GM21390 (cell line): ENCODE measurements at regions not wholly inside any gene's neighbourhood (a gene's known extent, or its start where the extent isn't known, plus 50 kb on each side); places are given as distances from the start of the nearest gene placed in this dataset.
"Not testable (repeated sequence)": the region's sequence is repeated elsewhere in the genome, so short reads cannot be mapped to it uniquely, and the experiment has no call there.

Experiments
- ATAC-seq: cut with Tn5 transposase; IDR thresholded peaks from one replicate; pipeline ENCODE4 v1.9.1; 2021; ENCODE audit not compliant: unreplicated experiment

DNA sequence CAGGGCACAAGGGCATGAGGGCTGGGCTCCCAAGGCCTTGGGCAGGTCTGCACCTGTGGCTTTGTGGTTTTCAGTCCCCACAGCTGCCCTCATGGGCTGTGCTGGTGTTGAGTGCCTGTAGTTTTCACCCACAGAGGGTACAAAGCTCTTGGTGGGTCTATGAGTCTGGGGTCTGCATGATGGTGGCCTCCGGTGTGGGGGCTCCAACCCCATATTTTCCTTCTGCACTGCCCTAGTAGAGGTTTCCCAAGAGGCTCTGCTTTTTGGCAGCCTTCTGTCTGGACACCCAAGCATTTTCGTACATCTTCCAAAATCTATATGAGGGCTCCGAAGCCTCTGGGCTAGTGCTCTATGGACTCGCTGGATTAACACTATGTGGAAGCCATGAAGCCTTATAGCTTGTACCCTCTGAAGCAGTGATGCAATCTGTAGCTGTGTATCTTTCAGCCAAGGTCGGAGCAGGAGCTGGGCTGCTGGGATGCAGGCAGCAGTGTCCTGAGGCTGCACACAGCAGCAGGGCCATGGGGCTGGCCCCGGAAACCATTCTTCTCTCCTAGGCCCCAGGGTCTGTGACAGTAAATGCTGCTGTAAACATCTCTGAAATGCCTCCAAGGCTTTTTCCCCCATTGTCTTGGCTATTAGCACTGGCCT lies 240.3 kb downstream of the CWH43 start:
- not testable (repeated sequence) for ATAC-seq

DNA sequence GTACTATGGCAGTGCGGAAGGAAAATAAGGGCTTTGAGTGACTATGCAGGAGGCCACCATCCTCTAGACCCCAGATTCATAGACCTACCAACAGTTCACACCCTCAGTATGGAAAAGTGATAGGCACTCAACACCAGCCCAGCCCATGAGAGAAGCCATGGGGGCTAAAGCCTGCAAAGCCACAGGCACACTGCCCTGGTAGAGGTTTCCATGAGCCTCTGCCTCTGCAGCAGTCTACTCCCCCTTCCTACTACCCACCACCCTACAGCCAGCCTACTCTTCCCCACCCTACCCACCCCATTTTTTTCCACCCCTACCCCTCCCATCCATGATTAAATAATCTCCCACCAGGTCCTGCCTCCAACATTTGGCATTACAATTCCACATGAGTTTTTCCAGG lies 241.9 kb downstream of the CWH43 start:
- ATAC-seq: not testable (repeated sequence)

DNA sequence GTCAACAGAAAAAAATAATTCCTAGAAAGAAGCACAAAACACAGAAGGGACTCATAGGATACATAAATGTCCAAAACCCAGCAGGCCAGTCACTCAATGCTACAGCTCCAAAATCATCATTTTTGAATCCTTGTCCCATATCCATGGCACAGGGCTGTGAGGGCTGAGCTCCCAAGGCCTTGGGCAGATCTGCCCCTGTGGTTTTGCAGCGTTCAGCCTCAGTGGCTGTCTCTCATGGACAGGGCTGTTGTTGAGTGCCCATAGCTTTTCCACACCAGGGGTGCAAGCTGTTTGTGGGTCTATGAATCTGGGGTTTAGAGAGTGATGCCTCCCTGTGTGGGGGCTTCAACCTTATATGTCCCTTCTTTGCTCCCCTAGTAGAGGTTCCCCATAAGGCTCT lies 243.2 kb downstream of the CWH43 start:
- ATAC-seq: not testable (repeated sequence)

DNA sequence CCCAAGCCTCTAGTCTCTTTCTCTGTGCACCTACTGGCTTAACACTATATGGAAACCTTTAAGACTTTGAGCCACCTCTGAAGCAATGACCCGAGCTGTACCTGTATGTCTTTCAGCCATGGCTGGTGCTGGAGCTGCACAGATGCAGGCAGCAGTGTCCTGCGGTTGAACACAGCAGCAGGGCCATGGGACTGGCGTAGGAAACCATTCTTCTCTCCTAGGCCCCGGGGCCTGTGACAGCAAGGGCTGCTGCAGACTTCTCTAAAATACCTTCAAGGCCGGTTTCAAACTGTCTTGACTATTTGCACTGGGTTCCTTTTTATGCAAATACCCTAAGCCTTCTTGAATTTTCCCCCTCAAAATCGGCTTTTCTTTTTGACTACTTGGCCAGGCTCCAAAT lies 243.6 kb downstream of the CWH43 start:
- ATAC-seq: not testable (repeated sequence)

DNA sequence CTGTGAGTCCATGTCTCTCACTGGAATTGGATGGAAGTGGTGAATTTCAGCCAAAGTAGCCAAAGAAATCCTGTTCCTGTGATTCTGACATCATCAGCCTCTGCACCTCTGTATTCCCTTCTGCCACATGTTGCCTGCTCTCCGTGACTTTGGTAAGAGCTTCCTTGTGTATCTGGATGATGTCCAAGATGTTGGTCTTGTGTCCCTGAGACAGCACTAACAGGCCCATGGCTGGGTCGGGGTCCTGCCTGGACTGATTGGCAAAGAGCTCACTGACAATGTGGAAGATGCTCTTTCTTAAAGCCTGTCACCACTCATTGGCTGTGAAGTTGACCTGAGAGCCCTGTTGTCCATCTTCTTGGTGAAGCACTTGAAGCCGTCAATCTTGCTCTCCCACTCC lies 247.3 kb downstream of the CWH43 start:
- not testable (repeated sequence) for ATAC-seq

DNA sequence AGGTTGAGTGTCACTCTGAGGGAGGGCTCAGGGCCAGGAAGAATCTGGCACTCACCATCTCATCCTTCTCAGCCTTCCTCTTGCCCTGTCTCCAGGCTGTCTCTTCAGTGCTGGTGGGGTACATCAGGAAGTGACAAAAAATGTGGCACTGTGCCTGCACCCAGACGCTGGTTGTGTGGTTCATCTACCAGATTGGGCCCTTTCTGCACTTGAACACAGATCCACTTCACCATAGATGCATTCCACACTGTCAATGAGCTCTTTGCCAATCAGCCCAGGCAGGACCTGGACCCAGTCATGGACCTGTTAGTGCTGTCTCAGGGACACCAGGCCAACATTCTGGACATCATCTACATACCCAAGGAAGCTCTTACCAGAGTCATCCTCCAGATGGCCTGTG lies 247.7 kb downstream of the CWH43 start:
- ATAC-seq: not testable (repeated sequence)

DNA sequence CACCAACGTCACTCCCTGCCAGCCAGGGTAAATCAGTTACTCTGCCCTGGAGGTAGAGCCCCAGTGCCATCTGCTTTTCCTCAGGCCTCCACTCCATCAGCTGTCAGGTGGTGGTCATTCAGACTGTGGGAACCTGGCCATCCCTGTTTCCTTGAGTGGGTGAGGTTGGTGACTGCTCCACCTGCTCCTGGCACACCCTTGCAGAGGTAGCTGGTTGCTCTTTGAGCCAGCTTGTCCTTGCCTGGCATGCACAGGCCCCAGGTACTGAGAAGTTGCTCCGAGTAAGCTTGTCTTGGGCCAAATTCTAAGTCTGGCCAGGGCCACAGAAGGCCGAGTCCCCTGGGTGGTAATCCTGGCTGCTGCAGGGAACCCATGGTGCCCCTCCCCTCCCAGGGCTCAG lies 248.3 kb downstream of the CWH43 start:
- ATAC-seq: not testable (repeated sequence)

DNA sequence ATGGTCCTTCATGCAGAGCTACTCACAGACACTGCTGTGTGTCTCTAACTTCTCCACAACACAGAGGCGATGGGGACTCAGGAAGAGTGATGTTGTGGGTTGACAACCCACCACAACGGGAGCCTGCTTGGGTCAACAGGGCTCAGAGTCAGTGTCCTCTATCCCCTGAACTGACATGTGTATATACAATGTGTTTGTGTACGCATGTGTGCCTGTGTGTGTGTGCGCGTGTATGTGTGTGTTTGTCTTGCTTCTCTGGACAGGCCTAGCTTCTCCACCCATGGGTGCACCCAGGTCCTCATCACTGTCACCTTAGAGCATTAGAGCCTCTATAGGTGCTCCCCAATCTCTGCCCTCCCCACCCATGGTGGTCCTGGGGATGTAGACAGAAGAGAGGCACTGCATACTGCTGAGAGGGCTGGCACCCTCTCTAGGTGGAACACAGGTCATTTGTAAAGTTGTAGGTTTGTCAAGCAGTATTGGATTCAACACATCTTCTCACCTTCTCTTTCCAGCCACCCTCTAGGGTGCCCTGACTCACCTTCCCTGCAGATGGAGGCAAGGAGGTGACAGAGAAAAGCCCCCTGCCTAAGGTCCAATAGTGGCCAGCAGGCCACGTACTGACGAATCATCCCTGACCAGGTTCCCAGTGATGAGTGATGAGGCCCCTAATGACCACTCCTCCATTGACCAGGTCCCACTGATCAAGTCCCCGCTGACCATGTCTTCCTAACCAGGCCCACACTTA lies 249.5 kb downstream of the CWH43 start:
- not testable (repeated sequence) for ATAC-seq

DNA sequence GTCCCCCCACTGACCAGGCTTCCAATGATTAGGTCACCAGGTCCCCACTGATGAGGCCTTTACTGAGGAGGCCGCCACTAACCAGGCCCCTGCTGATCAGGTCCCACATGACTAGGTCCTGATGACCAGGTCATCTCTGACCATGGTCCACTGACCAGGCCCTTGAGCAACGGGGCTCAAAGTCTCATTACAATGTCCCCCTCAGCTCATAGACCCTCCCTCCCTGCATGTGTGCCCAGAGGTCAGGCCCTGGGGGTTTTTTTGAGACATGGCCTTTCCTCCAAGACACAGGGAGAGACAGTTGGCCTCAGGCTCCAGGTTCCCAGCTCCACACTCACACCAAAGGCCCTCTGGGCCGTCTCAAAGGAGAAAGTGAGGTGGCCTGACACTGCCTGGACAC lies 250.4 kb downstream of the CWH43 start:
- not testable (repeated sequence) for ATAC-seq

DNA sequence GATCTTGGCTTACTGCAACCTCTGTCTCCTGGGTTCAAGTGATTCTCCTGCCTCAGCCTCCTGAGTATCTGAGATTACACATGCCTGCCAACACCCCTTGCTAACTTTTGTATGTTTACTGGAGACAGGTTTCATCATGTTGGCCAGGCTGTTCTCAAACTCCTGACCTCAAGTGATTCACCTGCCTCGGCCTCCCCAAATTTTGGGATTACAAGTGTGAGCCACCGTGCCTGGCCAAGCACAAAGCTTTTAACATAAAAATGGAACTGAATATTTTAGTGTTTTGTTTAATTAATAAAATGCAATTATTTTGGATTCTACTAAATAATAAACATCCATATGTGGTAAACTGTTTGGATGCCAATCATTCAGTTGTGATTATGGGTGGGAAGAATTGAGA lies 255.2 kb downstream of the CWH43 start:
- ATAC-seq: not testable (repeated sequence)

DNA sequence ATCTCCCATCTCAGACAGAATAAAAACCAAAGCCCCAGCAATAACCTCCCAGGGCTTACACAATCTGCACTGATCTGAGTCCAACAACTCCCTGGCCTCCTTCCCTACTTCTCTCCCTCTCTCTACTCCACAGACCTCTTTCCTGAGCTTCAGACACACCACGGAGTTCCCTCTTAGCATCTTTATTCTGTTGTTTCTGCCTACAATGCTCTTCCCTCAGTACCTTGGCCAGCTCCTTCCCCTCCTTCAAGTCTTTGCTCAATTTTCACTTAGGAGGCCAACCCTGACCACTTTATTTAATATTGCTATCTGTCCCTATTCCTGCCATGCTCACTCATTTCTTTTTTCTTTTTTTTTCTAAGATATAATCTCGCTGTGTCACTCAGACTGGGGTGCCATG lies 276.7 kb downstream of the CWH43 start:
- not testable (repeated sequence) for ATAC-seq

DNA sequence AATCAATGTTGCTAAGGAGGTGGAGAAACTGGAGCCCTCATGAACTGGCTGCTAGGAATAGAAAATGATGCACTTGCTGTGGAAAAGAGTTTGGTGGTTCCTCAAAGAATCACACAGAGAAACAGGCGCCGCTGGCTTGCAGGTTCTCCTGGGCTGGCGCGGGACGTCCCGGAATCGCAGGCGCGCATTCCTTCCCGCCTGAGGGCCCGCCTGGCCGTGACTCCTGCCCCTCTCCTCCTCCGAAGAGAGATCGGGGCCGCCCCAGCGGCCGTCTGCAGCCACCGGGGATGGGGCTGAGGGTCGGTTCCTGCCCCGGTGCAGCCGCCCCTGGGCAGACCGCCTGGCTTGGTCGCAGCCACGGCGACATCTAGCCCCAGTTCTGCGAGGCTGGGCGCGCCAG lies 284.4 kb downstream of the CWH43 start:
- ATAC-seq: not testable (repeated sequence)

DNA sequence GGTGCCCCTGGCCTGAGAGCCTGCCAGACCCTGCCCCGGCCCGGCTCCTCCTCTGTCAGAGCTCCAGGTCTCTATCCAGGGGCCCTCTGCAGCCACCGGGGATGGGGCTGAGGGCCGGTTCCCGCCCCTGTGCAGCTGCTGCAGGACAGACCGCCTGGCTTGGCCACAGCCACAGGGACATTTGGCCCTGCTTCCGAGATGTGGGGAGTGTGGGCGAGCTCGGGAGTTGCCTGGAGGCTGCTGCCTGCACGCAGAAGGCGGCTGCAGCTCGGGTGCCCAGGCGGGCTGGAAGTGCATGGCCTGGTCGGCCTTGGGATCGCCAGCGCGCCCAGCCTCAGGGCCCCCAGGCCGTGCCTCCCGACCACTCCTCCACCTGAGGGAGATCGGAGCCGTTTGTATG lies 284.8 kb downstream of the CWH43 start:
- ATAC-seq: not testable (repeated sequence)

DNA sequence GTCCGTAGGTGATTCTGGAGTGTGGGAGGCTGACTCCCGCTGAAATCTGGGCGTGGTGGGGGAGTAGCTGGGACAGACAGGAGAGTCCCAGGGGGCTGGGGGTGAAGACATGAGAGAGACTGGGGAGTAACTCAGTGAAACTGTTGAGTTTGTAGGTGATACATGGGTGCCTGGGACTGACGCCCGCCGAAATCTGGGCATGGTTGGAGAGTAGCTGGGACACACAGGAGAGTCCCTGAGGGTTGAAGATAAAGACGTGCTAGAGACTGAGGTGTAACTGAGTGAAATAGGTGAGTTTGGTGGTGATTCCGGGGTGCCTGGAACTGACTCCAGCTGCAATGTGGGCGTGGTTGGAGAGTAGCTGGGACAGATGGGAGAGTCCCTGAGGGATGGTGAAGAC lies 299.8 kb downstream of the CWH43 start:
- ATAC-seq: not testable (repeated sequence)

DNA sequence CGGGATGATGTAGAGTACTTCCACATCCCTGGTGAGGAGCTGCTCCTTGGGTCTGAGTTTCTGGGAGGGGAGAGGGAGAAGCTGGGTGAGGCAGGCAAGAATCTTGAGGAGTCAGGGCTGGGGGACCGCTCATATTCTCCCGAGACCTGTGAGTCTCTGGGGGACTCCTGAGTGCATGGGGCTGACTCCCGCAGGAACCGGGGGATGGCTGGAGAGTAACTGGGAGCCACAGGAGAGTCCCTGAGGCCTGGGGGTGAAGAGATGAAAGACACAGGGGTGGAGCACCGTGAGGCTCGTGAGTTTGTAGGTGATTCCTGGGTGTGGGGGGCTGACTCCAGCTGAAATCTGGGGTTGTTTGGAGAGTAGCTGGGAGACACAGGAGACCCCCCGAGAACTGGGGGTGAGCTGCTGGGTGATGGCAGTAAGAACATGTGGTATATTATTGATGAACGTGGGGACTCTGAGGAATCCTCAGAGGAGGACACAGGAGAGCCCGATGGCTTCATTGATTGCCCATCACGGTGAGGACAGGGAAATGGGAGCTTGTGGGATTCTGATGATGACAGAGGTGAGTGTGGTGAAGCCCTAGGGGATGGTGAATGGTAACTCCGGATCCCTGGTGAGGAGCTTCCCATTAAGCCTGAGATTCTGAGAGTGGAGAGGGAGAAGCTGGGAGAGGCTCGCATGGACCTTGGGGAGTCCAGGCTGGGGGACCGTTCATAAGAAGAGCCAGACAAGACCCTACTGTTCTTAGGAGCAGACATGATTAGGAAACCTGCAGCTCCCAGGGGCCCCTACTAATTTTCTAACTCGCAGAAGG lies 301.1 kb downstream of the CWH43 start:
- ATAC-seq: not testable (repeated sequence)

DNA sequence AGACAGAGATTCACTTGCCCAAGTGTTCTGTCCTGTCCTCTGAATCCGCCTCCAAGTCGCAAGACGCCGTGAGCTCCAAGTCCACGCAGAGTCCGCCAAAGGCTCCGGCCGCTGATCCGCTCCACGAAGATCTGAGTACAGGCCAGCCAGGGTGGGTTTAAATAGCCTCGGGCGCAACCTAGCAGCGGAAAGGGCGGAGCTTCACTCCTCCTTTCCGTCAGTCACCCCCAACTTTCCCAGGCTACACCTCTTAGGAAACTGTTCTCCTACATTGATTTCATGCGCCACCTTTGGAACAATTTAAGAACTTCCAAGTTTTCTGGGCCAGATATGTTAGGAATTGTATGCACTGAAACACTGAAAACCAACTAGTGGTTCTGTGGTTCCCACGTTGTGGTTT lies 301.8 kb downstream of the CWH43 start:
- ATAC-seq: not testable (repeated sequence)

DNA sequence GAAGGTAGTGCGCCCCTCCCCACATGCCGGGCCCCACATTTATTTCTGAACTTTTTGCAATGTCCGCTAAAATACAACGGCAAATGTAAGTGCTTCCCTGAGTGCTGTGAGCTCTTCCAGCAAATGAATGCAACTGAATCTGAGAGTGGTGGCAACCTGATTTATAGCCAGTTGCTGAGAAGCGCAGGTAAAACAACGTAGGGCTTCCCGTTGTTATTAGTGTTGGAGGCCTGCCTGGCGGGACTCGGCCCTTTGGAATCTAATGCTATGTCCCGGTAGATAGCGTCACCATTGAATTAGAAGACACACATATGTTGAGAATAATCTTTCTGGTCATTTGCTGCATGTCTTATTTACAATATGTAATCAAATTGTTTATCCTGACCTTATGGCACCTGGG lies 302.7 kb downstream of the CWH43 start:
- not testable (repeated sequence) for ATAC-seq

DNA sequence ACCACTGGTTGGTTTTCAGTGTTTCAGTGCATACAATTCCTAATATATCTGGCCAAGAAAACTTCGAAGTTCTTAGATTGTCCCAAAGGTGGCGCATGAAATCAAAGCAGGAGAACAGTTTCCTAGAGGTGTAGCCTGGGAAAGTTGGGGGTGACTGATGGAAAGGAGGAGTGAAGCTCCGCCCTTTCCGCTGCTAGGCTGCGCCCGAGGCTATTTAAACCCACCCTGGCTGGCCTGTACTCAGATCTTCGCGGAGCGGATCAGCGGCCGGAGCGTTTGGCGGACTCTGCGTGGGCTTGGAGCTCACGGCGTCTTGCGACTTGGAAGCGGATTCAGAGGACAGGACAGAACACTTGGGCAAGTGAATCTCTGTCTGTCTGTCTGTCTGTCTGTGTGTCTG lies 328.7 kb downstream of the CWH43 start:
- ATAC-seq: not testable (repeated sequence)

DNA sequence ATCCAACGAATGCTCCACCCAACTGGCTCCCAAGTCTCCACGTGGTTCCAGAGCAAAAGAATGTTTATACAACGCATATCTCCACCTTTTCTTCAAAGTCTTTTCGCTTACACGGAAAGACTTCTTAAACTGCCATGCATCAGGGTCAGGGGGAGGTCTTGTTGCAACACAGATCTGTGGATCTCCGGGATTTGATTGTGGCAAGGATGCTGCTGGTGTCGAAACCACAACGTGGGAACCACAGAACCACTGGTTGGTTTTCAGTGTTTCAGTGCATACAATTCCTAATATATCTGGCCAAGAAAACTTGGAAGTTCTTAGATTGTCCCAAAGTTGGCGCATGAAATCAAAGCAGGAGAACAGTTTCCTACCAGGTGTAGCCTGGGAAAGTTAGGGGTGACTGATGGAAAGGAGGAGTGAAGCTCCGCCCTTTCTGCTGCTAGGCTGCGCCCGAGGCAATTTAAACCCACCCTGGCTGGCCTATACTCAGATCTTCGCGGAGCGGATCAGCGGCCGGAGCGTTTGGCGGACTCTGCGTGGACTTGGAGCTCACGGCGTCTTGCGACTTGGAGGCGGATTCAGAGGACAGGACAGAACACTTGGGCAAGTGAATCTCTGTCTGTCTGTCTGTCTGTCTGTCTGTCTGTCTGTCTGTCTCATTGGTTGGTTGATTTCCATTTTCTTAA lies 334.8 kb downstream of the CWH43 start:
- not testable (repeated sequence) for ATAC-seq

DNA sequence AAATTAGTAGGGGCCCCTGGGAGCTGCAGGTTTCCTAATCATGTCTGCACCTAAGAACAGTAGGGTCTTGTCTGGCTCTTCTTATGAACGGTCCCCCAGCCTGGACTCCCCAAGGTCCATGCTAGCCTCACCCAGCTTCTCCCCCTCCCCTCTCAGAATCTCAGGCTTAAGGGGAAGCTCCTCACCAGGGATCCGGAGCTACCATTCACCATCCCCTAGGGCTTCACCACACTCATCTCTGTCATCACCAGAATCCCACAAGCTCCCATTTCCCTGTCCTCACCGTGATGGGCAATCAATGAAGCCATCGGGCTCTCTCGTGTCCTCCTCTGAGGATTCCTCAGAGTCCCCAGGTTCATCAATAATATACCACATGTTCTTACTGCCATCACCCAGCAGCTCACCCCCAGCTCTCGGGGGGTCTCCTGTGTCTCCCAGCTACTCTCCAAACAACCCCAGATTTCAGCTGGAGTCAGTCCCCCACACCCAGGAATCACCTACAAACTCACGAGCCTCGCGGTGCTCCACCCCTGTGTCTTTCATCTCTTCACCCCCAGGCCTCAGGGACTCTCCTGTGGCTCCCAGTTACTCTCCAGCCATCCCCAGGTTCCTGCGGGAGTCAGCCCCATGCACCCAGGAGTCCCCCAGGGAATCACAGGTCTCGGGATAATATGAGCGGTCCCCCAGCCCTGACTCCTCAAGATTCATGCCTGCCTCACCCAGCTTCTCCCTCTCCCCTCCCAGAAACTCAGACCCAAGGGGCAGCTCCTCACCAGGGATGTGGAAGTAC lies 335.6 kb downstream of the CWH43 start:
- not testable (repeated sequence) for ATAC-seq
